ENCODE measurements at regions not wholly inside any gene's neighbourhood (a gene's known extent, or its start where the extent isn't known, plus 50 kb on each side); places are given as distances from the start of the nearest gene placed in this dataset.

DNA sequence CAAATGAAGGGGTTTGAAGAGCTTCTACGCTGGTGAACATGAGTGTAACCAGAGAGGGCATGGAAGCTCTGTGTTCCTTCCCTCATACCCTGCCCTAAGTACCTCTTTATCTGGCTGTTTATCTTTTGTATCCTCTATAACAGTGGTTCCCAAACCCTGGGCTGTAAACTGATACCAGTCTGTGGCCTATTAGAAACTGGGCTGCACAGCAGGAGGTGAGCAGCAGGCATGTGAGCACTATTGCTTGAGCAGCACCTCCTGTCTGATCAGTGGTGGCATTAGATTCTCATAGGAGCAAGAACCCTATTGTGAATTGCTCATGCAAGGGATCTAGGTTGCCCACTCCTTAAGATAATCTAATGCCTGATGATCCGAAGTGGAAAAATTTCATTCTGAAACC lies 172.9 kb upstream of the AVPR1A start:
- Mint-ChIP-seq H3K27me3 (no peaks in the 10 kb centered on the region), H3K27ac (no peak overlapping the region), H3K4me1 (ENCODE audit: low read depth in 2 of 2) (no peaks in the 10 kb centered on the region), H3K4me3 (no peak overlapping the region), H3K9me3 (no peaks in the 10 kb centered on the region), H3K36me3 (no peaks in the 10 kb centered on the region)
- ATAC-seq: no peak
- no peak for DNase-seq (ENCODE audit: low spot score)

DNA sequence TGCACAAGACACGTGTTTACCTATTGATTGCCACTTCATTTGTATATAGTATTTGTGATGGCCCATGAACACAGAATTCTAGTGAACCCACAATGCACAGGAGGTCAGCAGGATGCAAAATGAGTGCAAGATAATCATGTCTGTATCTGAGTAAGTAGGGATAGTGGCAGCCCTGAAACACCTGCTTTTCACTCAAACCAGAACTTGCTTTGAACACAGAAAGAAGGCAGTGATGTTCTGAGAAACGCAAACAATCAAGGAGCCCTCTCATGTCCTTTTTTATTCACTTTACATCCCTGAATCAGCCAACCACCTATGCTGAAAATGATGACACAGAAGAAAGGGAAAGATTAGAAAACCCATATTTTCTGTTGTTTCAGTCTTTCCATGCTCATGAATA lies 170.4 kb upstream of the AVPR1A start:
- H3K4me1 Mint-ChIP-seq (ENCODE audit: low read depth in 2 of 2): no peaks in the 10 kb centered on the region
- H3K36me3 Mint-ChIP-seq: no peaks in the 10 kb centered on the region
- H3K9me3 Mint-ChIP-seq: no peaks in the 10 kb centered on the region
- no peak for DNase-seq (ENCODE audit: low spot score)
- no peak overlapping the region for H3K4me3 Mint-ChIP-seq
- ATAC-seq: no peak
- H3K27ac Mint-ChIP-seq: no peak overlapping the region
- no peaks in the 10 kb centered on the region for H3K27me3 Mint-ChIP-seq

- no peak overlapping the region for H3K27ac Mint-ChIP-seq
- H3K4me1 Mint-ChIP-seq (ENCODE audit: low read depth in 2 of 2): no peaks in the 10 kb centered on the region
- no peak overlapping the region for H3K4me3 Mint-ChIP-seq
- no peaks in the 10 kb centered on the region for H3K9me3 Mint-ChIP-seq
- H3K36me3 Mint-ChIP-seq: no peaks in the 10 kb centered on the region
- no peaks in the 10 kb centered on the region for H3K27me3 Mint-ChIP-seq
- DNase-seq (ENCODE audit: low spot score) (no peak), ATAC-seq (no peak)
Measured at GRCh38 chr12:63319936-63320633, 169.1 kb upstream of the AVPR1A start.

GRCh38 chr12:63319386-63319785 lies 168.4 kb upstream of the AVPR1A start:
- Mint-ChIP-seq H3K4me1 (ENCODE audit: low read depth in 2 of 2) (no peaks in the 10 kb centered on the region), H3K36me3 (no peaks in the 10 kb centered on the region), H3K9me3 (no peaks in the 10 kb centered on the region), H3K27me3 (no peaks in the 10 kb centered on the region), H3K4me3 (no peak overlapping the region), H3K27ac (no peak overlapping the region)
- no peak for DNase-seq (ENCODE audit: low spot score)
- ATAC-seq: no peak

DNA sequence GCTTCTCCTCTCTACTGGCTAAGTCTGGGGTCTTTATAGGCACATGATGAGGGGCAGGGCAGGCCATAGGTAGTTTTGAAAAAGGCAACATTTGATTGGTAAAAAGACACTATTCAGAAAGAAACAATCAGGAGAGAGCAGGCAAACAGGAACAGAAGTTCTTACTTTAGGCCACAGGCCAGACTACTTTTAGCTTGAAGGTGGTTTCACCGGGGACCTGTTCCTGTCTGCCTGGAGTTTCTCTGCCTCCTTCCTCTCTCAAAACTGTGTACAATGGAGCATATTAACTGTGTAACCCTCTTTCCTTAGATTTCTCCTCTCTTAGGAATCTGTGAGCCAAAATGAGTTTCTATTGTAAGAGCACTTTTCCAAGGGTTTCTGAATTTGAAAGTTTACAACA lies 167.9 kb upstream of the AVPR1A start:
- Mint-ChIP-seq H3K9me3 (no peaks in the 10 kb centered on the region), H3K27me3 (no peaks in the 10 kb centered on the region), H3K36me3 (no peaks in the 10 kb centered on the region), H3K27ac (no peak overlapping the region), H3K4me3 (no peak overlapping the region), H3K4me1 (ENCODE audit: low read depth in 2 of 2) (no peaks in the 10 kb centered on the region)
- no peak for DNase-seq (ENCODE audit: low spot score)
- ATAC-seq: no peak

DNA sequence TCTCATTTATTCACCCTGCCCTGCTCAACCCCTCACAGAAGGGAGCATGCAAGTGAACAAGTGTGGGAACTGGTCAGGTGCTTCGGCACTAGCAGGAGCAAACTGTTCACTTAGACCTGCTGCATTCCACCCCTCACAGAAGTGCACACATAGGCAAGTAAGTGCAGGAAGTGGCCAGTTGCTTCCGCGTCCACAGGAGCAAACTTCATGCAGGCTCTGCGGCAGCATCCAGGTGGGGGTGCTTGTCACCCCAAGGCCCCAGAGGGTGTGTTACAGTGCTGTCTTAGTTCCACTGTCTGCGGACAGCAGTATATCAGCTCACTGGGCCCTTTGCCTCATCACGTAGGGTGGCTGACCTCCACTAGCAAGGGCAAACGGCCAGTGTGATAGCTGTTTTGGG lies 167.3 kb upstream of the AVPR1A start:
- no peak overlapping the region for H3K4me3 Mint-ChIP-seq
- ATAC-seq: no peak
- H3K4me1 Mint-ChIP-seq (ENCODE audit: low read depth in 2 of 2): no peaks in the 10 kb centered on the region
- H3K36me3 Mint-ChIP-seq: no peaks in the 10 kb centered on the region
- H3K27ac Mint-ChIP-seq: no peak overlapping the region
- H3K9me3 Mint-ChIP-seq: no peaks in the 10 kb centered on the region
- no peak for DNase-seq (ENCODE audit: low spot score)
- H3K27me3 Mint-ChIP-seq: no peaks in the 10 kb centered on the region

DNA sequence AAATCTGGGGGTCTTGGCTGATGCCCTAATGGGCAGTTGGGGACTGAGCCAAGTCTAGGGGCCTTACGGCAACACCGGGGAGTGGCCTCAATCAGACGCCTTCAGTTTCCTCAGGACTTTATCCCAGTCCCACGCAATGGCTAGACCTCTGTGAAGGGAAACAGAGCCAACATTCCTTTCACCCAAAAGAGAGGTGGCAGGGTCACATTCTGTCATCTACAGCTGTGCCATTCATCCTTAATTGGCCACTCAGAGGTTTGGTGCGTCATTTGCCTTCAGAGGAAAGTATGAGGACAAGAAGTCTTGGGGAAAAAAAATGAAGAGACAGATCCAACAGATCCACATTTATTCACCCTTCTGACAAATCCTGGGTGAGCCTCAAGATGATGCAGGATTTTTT lies 166.9 kb upstream of the AVPR1A start:
- no peak for ATAC-seq
- Mint-ChIP-seq H3K36me3 (no peaks in the 10 kb centered on the region), H3K27me3 (no peaks in the 10 kb centered on the region), H3K4me1 (ENCODE audit: low read depth in 2 of 2) (no peaks in the 10 kb centered on the region), H3K4me3 (no peak overlapping the region), H3K27ac (no peak overlapping the region), H3K9me3 (no peaks in the 10 kb centered on the region)
- no peak for DNase-seq (ENCODE audit: low spot score)

GRCh38 chr12:63317286-63317846 lies 166.4 kb upstream of the AVPR1A start:
- H3K36me3 Mint-ChIP-seq: no peaks in the 10 kb centered on the region
- no peaks in the 10 kb centered on the region for H3K27me3 Mint-ChIP-seq
- H3K4me3 Mint-ChIP-seq: no peak overlapping the region
- H3K4me1 Mint-ChIP-seq (ENCODE audit: low read depth in 2 of 2): no peaks in the 10 kb centered on the region
- DNase-seq (ENCODE audit: low spot score) (no peak), ATAC-seq (peak in 1 of 2 donors; percentile 27)
- no peak overlapping the region for H3K27ac Mint-ChIP-seq
- H3K9me3 Mint-ChIP-seq: no peaks in the 10 kb centered on the region

DNA sequence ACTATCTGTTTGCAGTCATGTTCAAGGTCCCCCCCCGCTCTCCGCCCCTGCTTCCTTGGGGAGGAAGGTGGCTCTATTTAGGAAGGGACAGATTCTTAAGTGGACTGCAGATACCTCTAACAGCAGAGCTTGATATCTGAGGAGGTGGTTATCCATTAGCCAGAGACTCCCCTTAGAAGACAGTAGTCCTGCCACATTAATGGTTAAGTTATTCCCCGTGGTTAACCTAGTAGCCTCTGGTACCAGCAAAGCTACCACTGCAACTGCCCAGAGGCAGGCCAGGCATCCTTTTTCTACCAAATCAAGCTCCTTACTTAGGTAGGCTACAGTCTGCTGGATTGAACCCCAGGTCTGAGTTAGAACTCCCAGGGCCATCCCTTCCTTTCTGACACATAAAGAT lies 162.1 kb upstream of the AVPR1A start:
- DNase-seq (ENCODE audit: low spot score): no peak
- Mint-ChIP-seq H3K4me3 (no peak overlapping the region), H3K36me3 (no peaks in the 10 kb centered on the region), H3K9me3 (no peaks in the 10 kb centered on the region), H3K27ac (no peak overlapping the region), H3K4me1 (ENCODE audit: low read depth in 2 of 2) (no peaks in the 10 kb centered on the region), H3K27me3 (no peaks in the 10 kb centered on the region)
- no peak for ATAC-seq

- ATAC-seq: no peak
- no peaks in the 10 kb centered on the region for H3K36me3 Mint-ChIP-seq
Measured at GRCh38 chr12:63308671-63309070, 157.7 kb upstream of the AVPR1A start.

GRCh38 chr12:63307849-63308248 lies 156.8 kb upstream of the AVPR1A start:
- Mint-ChIP-seq H3K27me3 (no peaks in the 10 kb centered on the region), H3K9me3 (no peaks in the 10 kb centered on the region), H3K27ac (no peak overlapping the region), H3K4me3 (no peak overlapping the region), H3K36me3 (no peaks in the 10 kb centered on the region), H3K4me1 (ENCODE audit: low read depth in 2 of 2) (peaks cover 0 to under 1% of the 10 kb centered on the region in 2 donors)
- ATAC-seq (no peak), DNase-seq (ENCODE audit: low spot score) (no peak)

More at GRCh38 chr12:63308671-63309070, 157.7 kb upstream of the AVPR1A start:
- no peak overlapping the region for H3K27ac Mint-ChIP-seq
- H3K27me3 Mint-ChIP-seq: no peaks in the 10 kb centered on the region
- no peaks in the 10 kb centered on the region for H3K4me1 Mint-ChIP-seq (ENCODE audit: low read depth in 2 of 2)
- H3K4me3 Mint-ChIP-seq: no peak overlapping the region
- DNase-seq (ENCODE audit: low spot score): no peak
- H3K9me3 Mint-ChIP-seq: no peaks in the 10 kb centered on the region

DNA sequence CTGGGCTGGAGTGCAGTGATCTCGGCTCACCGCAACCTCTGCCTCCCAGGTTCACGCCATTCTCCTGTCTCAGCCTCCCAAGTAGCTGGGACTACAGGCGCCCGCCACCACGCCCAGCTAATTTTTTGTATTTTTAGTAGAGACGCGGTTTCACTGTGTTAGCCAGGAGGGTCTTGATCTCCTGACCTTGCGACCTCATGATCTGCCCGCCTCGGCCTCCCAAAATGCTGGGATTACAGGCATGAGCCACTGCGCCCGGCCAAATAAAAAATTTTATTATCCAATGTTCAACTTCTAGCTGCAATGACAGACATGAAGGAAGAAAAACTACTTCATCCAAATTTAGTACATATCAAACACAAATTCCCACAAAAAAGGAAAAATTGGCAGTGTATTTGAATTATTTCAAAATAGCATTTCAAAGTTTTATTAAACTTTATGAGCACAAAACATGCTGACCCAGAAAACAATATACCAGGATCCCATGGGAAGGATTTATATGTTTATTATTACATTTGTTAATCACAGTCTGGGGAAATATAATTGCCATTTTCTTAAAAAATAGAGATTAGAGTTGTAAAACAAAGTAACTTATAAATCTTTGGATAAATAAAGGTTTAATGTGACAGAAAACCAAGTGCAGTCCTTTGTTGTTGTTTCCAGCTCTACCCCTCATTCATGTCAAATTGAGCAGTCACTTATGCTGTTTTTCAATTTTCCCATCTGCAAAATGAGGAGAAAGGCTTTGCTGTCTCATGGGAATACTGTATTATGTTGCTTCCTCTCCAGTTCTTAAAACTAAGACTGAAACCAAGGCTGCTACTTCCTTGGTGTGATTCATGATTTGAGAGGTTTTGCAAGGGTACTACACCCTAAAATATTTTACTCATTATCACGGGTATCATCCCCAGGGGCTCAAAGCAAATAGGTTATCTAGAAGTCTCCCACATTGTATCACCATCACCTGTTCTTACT lies 155.2 kb upstream of the AVPR1A start:
- H3K9me3 Mint-ChIP-seq: no peaks in the 10 kb centered on the region
- no peaks in the 10 kb centered on the region for H3K36me3 Mint-ChIP-seq
- peaks cover 0 to 3% of the 10 kb centered on the region in 2 donors for H3K27me3 Mint-ChIP-seq
- ATAC-seq (no peak), DNase-seq (ENCODE audit: low spot score) (no peak)
- peaks cover 3 to 8% of the 10 kb centered on the region in 2 donors for H3K4me1 Mint-ChIP-seq (ENCODE audit: low read depth in 2 of 2)
- no peak overlapping the region for H3K4me3 Mint-ChIP-seq
- H3K27ac Mint-ChIP-seq: no peak overlapping the region

- H3K36me3 Mint-ChIP-seq: no peaks in the 10 kb centered on the region
- H3K27me3 Mint-ChIP-seq: peaks cover 0 to 3% of the 10 kb centered on the region in 2 donors
- peaks cover 3 to 8% of the 10 kb centered on the region in 2 donors for H3K4me1 Mint-ChIP-seq (ENCODE audit: low read depth in 2 of 2)
- no peak for DNase-seq (ENCODE audit: low spot score)
- no peak for ATAC-seq
- no peak overlapping the region for H3K27ac Mint-ChIP-seq
- no peaks in the 10 kb centered on the region for H3K9me3 Mint-ChIP-seq
- no peak overlapping the region for H3K4me3 Mint-ChIP-seq
Measured at GRCh38 chr12:63304887-63305316, 153.9 kb upstream of the AVPR1A start.

- no peak overlapping the region for H3K27ac Mint-ChIP-seq
- no peak for DNase-seq (ENCODE audit: low spot score)
- ATAC-seq: no peak
- peaks cover 0 to 3% of the 10 kb centered on the region in 2 donors for H3K27me3 Mint-ChIP-seq
- peaks cover 3 to 8% of the 10 kb centered on the region in 2 donors for H3K4me1 Mint-ChIP-seq (ENCODE audit: low read depth in 2 of 2)
- H3K36me3 Mint-ChIP-seq: no peaks in the 10 kb centered on the region
- H3K4me3 Mint-ChIP-seq: no peak overlapping the region
- H3K9me3 Mint-ChIP-seq: no peaks in the 10 kb centered on the region
Measured at GRCh38 chr12:63302941-63303536, 152.0 kb upstream of the AVPR1A start.

Data from natural killer cell treated with Interleukin-12 subunit alpha and Interleukin-12 subunit beta and Interleukin-15 and Interleukin-18, amount 100 ng/mL, for 72 hours (primary cell).